ENCODE measurements at regions not wholly inside any gene's neighbourhood (a gene's known extent, or its start where the extent isn't known, plus 50 kb on each side); places are given as distances from the start of the nearest gene placed in this dataset.

GRCh38 chr13:111503905-111504695 is 183.7 kb downstream of the TEX29 start:
- Histone ChIP-seq H3K27me3 (ENCODE audit: control insufficient read depth, insufficient read depth, low read length) (no peaks in the 10 kb centered on the region; the same call in 1 of the 2 replicates), H3K9me3 (ENCODE audit: control insufficient read depth, insufficient read depth, low read depth, low read length) (peaks cover 25% of the 10 kb centered on the region), H3K4me3 (ENCODE audit: low read depth, low read length) (no peak overlapping the region), H3K4me1 (ENCODE audit: control insufficient read depth, insufficient read depth, low read length) (no peaks in the 10 kb centered on the region), H3K36me3 (ENCODE audit: control insufficient read depth, insufficient read depth, low read length) (no peaks in the 10 kb centered on the region), H3K9ac (ENCODE audit: low read length) (no peak overlapping the region), H3K27ac (ENCODE audit: low read depth, low read length) (no peak overlapping the region)

- H3K9ac ChIP-seq (ENCODE audit: low read length) = no peak overlapping the region
- no peaks in the 10 kb centered on the region for H3K36me3 ChIP-seq (ENCODE audit: control insufficient read depth, insufficient read depth, low read length)
- H3K4me3 ChIP-seq (ENCODE audit: low read depth, low read length) = no peak overlapping the region
- no peaks in the 10 kb centered on the region; the same call in 1 of the 2 replicates for H3K27me3 ChIP-seq (ENCODE audit: control insufficient read depth, insufficient read depth, low read length)
- H3K4me1 ChIP-seq (ENCODE audit: control insufficient read depth, insufficient read depth, low read length) = no peaks in the 10 kb centered on the region
- H3K27ac ChIP-seq (ENCODE audit: low read depth, low read length) = no peak overlapping the region
- H3K9me3 ChIP-seq (ENCODE audit: control insufficient read depth, insufficient read depth, low read depth, low read length) = peaks cover 25% of the 10 kb centered on the region
Observed at GRCh38 chr13:111505175-111505777, 184.8 kb downstream of the TEX29 start.

DNA sequence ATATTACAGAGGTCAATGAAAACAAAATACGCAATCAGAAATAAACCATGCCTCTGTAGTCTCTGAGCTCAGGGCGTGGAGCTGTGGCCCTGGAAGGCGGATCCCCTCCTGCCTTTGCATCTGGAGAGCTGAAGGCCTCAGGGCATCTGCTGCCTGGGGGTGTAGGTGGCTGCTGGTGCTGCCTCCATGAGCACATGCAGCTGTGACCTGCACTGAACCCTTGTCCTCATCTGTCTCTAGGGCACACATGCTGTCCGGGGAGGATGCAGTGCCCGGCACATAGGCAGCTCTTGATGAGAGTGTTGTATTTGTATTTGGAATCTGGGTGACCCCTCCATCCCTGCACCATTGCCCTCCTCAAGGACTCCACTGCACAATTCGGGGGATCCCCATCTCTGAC is 185.7 kb downstream of the TEX29 start:
- peaks cover 25% of the 10 kb centered on the region for H3K9me3 ChIP-seq (ENCODE audit: control insufficient read depth, insufficient read depth, low read depth, low read length)
- H3K4me3 ChIP-seq (ENCODE audit: low read depth, low read length) = no peak overlapping the region
- no peaks in the 10 kb centered on the region for H3K4me1 ChIP-seq (ENCODE audit: control insufficient read depth, insufficient read depth, low read length)
- H3K27me3 ChIP-seq (ENCODE audit: control insufficient read depth, insufficient read depth, low read length) = no peaks in the 10 kb centered on the region; the same call in 1 of the 2 replicates
- no peak overlapping the region for H3K27ac ChIP-seq (ENCODE audit: low read depth, low read length)
- no peaks in the 10 kb centered on the region for H3K36me3 ChIP-seq (ENCODE audit: control insufficient read depth, insufficient read depth, low read length)
- no peak overlapping the region for H3K9ac ChIP-seq (ENCODE audit: low read length)

DNA sequence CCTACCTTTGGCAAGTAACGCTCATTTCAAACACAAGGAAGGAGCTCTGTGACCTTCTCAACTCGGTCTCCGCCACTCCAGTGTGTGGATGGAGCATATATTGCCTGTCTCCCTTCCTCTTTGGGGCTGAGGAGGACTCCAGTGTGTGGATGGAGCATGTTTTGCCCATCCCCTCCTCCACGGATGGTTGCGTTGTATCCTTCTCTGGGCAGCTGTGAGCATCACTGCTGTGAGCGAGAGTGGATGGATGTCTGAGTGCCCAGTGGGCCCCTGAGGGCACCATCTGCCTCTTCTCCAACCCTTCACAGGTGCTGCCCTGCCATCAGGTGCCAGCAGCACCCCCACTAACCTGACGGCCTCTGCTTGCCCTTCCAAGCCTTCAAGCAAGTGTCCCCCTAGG is 186.2 kb downstream of the TEX29 start:
- Histone ChIP-seq H3K27me3 (ENCODE audit: control insufficient read depth, insufficient read depth, low read length) (no peaks in the 10 kb centered on the region; the same call in 1 of the 2 replicates), H3K9ac (ENCODE audit: low read length) (no peak overlapping the region), H3K27ac (ENCODE audit: low read depth, low read length) (no peak overlapping the region), H3K36me3 (ENCODE audit: control insufficient read depth, insufficient read depth, low read length) (no peaks in the 10 kb centered on the region), H3K4me1 (ENCODE audit: control insufficient read depth, insufficient read depth, low read length) (no peaks in the 10 kb centered on the region), H3K9me3 (ENCODE audit: control insufficient read depth, insufficient read depth, low read depth, low read length) (peaks cover 21% of the 10 kb centered on the region), H3K4me3 (ENCODE audit: low read depth, low read length) (no peak overlapping the region)

GRCh38 chr13:111508164-111508870 is 187.9 kb downstream of the TEX29 start:
- Histone ChIP-seq H3K4me1 (ENCODE audit: control insufficient read depth, insufficient read depth, low read length) (no peaks in the 10 kb centered on the region), H3K9me3 (ENCODE audit: control insufficient read depth, insufficient read depth, low read depth, low read length) (peaks cover 4% of the 10 kb centered on the region; the same call in 1 of the 2 replicates), H3K27me3 (ENCODE audit: control insufficient read depth, insufficient read depth, low read length) (no peaks in the 10 kb centered on the region; the same call in 1 of the 2 replicates), H3K4me3 (ENCODE audit: low read depth, low read length) (no peak overlapping the region), H3K27ac (ENCODE audit: low read depth, low read length) (no peak overlapping the region), H3K36me3 (ENCODE audit: control insufficient read depth, insufficient read depth, low read length) (no peaks in the 10 kb centered on the region), H3K9ac (ENCODE audit: low read length) (no peak overlapping the region)

GRCh38 chr13:111508902-111509509 is 188.6 kb downstream of the TEX29 start:
- H3K36me3 ChIP-seq (ENCODE audit: control insufficient read depth, insufficient read depth, low read length) = no peaks in the 10 kb centered on the region
- H3K9ac ChIP-seq (ENCODE audit: low read length) = no peak overlapping the region
- no peaks in the 10 kb centered on the region; the same call in 1 of the 2 replicates for H3K27me3 ChIP-seq (ENCODE audit: control insufficient read depth, insufficient read depth, low read length)
- no peaks in the 10 kb centered on the region for H3K9me3 ChIP-seq (ENCODE audit: control insufficient read depth, insufficient read depth, low read depth, low read length)
- H3K4me1 ChIP-seq (ENCODE audit: control insufficient read depth, insufficient read depth, low read length) = no peaks in the 10 kb centered on the region
- H3K27ac ChIP-seq (ENCODE audit: low read depth, low read length) = no peak overlapping the region
- no peak overlapping the region for H3K4me3 ChIP-seq (ENCODE audit: low read depth, low read length)

- H3K36me3 ChIP-seq (ENCODE audit: control insufficient read depth, insufficient read depth, low read length) = no peaks in the 10 kb centered on the region
- no peaks in the 10 kb centered on the region for H3K9me3 ChIP-seq (ENCODE audit: control insufficient read depth, insufficient read depth, low read depth, low read length)
- no peaks in the 10 kb centered on the region; the same call in 1 of the 2 replicates for H3K27me3 ChIP-seq (ENCODE audit: control insufficient read depth, insufficient read depth, low read length)
- no peak overlapping the region for H3K27ac ChIP-seq (ENCODE audit: low read depth, low read length)
- no peak overlapping the region for H3K9ac ChIP-seq (ENCODE audit: low read length)
- H3K4me3 ChIP-seq (ENCODE audit: low read depth, low read length) = no peak overlapping the region
- H3K4me1 ChIP-seq (ENCODE audit: control insufficient read depth, insufficient read depth, low read length) = no peaks in the 10 kb centered on the region
Observed at GRCh38 chr13:111510502-111511218, 190.2 kb downstream of the TEX29 start.

DNA sequence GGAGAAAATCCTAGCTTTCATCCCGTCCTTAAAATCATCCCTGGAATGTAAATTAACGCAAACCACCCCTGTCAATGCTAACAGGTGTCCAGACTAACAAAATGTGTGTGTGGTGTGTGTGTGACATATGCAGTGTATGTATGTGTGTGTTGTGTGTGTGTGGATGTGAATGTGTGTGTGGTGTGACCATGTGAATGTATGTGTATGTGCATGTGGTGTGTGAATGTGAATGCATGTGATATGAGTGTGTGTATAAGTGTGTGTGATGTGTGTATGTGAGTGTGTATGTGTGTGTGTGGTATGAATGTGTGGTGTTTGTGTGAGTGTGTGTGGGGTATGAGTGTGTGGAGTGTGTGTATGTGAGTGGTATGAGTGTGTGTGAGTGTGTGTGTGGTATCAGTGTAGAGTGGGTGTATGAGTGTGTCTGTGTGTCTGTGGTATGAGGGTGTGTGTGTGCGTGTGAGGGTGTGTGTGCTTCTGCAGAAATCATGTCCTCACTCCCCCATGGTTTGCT is 190.8 kb downstream of the TEX29 start:
- H3K36me3 ChIP-seq (ENCODE audit: control insufficient read depth, insufficient read depth, low read length) = no peaks in the 10 kb centered on the region
- H3K4me3 ChIP-seq (ENCODE audit: low read depth, low read length) = no peak overlapping the region
- H3K4me1 ChIP-seq (ENCODE audit: control insufficient read depth, insufficient read depth, low read length) = no peaks in the 10 kb centered on the region
- H3K9me3 ChIP-seq (ENCODE audit: control insufficient read depth, insufficient read depth, low read depth, low read length) = no peaks in the 10 kb centered on the region
- H3K9ac ChIP-seq (ENCODE audit: low read length) = no peak overlapping the region
- no peak overlapping the region for H3K27ac ChIP-seq (ENCODE audit: low read depth, low read length)
- H3K27me3 ChIP-seq (ENCODE audit: control insufficient read depth, insufficient read depth, low read length) = no peaks in the 10 kb centered on the region

DNA sequence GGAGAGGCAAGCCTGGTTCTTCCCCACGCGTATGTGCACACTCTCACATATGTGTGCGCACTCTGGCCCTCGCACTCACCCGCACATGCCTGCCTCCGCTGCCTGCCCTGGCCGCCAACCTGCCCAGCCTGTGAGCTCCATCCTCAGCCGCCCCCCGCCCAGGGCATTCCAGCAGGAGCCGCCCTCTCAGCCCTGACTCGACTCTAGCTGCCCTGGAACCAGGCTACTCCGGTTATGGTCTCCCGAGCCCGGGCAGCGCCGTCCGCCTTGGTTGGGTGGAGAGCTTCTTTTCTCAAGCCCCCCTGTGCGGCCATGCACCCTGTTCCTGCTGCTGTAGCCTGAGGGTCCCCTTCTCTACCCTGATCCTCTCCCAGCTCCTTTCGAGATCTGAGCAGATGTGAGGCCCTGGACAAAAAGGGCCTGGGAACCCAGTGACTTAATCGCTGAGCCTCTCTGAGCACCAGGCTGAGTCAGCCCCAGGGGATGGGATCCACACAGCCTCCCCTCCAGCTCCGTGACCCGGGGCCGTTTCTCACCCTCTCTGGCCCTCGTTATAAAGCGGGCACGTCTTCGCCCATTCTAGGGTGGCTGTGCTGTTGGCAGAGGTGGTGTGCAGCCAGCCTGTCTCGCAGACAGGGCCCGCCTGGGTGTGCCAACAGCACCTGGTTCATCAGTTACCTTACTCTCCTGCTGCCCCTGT is 191.5 kb downstream of the TEX29 start:
- Histone ChIP-seq H3K4me1 (ENCODE audit: control insufficient read depth, insufficient read depth, low read length) (no peaks in the 10 kb centered on the region), H3K36me3 (ENCODE audit: control insufficient read depth, insufficient read depth, low read length) (no peaks in the 10 kb centered on the region), H3K27ac (ENCODE audit: low read depth, low read length) (no peak overlapping the region), H3K4me3 (ENCODE audit: low read depth, low read length) (no peak overlapping the region), H3K27me3 (ENCODE audit: control insufficient read depth, insufficient read depth, low read length) (no peaks in the 10 kb centered on the region), H3K9me3 (ENCODE audit: control insufficient read depth, insufficient read depth, low read depth, low read length) (no peaks in the 10 kb centered on the region), H3K9ac (ENCODE audit: low read length) (no peak overlapping the region)

GRCh38 chr13:111512707-111513106 is 192.3 kb downstream of the TEX29 start:
- Histone ChIP-seq H3K27me3 (ENCODE audit: control insufficient read depth, insufficient read depth, low read length) (no peaks in the 10 kb centered on the region), H3K4me1 (ENCODE audit: control insufficient read depth, insufficient read depth, low read length) (no peaks in the 10 kb centered on the region), H3K4me3 (ENCODE audit: low read depth, low read length) (no peak overlapping the region), H3K9me3 (ENCODE audit: control insufficient read depth, insufficient read depth, low read depth, low read length) (no peaks in the 10 kb centered on the region), H3K9ac (ENCODE audit: low read length) (no peak overlapping the region), H3K36me3 (ENCODE audit: control insufficient read depth, insufficient read depth, low read length) (no peaks in the 10 kb centered on the region), H3K27ac (ENCODE audit: low read depth, low read length) (no peak overlapping the region)
